Left ventricle myocardium superior (tissue), 1 donor: ENCODE measurements at regions not wholly inside any gene's neighbourhood (a gene's known extent, or its start where the extent isn't known, plus 50 kb on each side); places are given as distances from the start of the nearest gene placed in this dataset.
"Not testable (repeated sequence)": the region's sequence is repeated elsewhere in the genome, so short reads cannot be mapped to it uniquely, and the experiment has no call there.

Experiments
- ATAC-seq: fragments of 200-7000 bp; cut with Tn5 transposase; one replicate; pipeline ENCODE4 v1.9.1; 2020; ENCODE audit warnings: mild to moderate bottlenecking, moderate library complexity
- DNase-seq: peaks from one replicate; pipeline ENCODE4 v3.0.0-alpha.2; 2020
- intact Hi-C: fragments of 100-400 bp; cut with micrococcal nuclease; formaldehyde crosslinking; loops from one replicate; pipeline ENCODE4 v1.11.0; 2022
- donor health status: DM: no; HTN: yes; CAD: no; lungs with severe emphysema.

DNA sequence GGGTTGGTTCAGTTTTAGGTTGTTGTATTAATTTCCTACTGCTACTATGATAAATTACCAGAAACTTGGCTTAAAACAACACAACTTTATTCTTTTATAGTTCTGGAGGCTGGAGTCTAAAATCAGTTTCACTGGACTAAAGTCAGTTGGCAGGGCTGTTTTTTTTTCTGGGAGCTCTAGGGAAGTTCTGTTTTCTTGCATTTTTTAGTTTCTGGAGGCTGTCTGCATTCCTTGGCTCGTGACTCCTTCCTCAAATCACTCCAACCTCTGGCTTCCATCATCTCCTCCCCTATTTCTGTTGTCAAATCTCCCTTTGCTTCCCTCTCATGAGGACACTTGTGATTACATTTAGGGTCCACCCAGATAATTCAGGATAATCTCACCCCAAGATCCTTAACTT lies 51.3 kb upstream of the SUB1 start:
- peak; percentile 38 for ATAC-seq
- intact Hi-C loops, result no loop called here
- DNase-seq, result no peak

- ATAC-seq (peak; percentile 30), DNase-seq (no peak)
- intact Hi-C loops, result no loop called here
These were observed 53.4 kb upstream of the SUB1 start for GRCh38 chr5:32531885-32532520.

DNA sequence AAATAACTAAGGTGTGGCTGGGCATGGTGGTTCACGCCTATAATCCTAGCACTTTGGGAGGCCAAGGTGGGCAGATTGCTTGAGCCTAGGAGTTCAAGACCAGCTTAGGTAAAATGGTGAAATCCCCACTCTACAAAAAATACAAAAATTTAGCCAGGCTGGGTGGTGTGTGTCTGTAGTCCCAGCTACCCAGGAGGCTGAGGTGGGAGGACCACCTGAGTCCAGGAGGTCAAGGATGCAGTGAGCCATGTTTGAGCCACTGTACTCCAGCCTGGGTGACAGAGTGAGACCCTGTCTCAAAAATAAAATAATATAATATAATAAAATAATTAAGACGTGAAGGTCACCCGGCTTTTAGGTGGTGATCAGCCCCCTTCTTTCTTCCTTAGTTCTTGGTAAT lies 58.0 kb upstream of the SUB1 start:
- ATAC-seq, intact Hi-C loops, DNase-seq: not testable (repeated sequence)

DNA sequence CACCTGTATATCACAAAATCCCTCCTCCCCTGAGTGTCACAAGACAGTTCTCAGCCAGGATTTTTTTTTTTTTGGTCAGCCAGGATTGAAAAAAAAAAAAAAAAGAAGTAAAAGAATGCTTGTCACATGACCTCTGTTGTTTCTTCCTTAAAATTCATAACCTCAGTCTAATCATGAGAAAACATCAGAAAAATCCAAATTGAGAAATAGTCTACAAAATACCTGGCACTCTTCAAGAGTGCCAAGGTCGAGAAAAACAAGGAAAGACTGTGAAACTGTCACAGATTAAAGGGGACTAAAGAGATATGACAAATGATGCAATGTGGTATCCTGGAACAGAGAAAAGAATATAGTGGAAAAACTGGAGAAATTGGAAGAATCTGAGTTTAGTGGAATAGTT lies 58.5 kb upstream of the SUB1 start:
- no peak for DNase-seq
- intact Hi-C loops, result no loop called here
- no peak for ATAC-seq

DNA sequence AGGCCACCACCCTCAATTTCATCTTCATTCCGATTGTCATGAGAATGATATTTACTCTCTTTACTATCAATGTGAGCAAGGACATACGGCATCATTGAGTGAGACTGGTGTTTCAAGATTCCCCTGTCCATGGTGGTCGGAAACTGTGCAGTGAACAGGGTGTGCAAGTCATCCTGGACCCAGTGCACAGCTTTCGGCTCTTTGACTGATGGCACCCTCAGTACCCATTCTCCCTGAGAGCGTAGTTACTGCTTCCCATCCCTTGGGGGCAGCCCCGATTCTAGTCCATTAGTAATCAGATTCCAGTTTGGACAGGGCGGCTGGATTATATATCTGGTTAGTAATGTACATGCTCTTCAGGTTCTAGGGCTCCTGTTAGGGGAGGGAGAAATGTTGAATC lies 61.7 kb upstream of the SUB1 start:
- intact Hi-C loops, result no loop called here
- no peak for ATAC-seq
- no peak for DNase-seq

GRCh38 chr5:32522429-32523143 lies 62.8 kb upstream of the SUB1 start:
- peak; percentile 44 for ATAC-seq
- intact Hi-C loops, result no loop called here
- DNase-seq, result peak; percentile 42

- no peak for ATAC-seq
- intact Hi-C loops, result no loop called here
- no peak for DNase-seq
These were observed 63.9 kb upstream of the SUB1 start for GRCh38 chr5:32521481-32521880.

- DNase-seq, result no peak
These were observed 64.4 kb upstream of the SUB1 start for GRCh38 chr5:32520972-32521371.

GRCh38 chr5:32520356-32520755 lies 65.0 kb upstream of the SUB1 start:
- intact Hi-C loops, result no loop called here
- ATAC-seq (no peak), DNase-seq (no peak)

More at GRCh38 chr5:32520972-32521371, 64.4 kb upstream of the SUB1 start:
- no peak for ATAC-seq
- intact Hi-C loops, result no loop called here

DNA sequence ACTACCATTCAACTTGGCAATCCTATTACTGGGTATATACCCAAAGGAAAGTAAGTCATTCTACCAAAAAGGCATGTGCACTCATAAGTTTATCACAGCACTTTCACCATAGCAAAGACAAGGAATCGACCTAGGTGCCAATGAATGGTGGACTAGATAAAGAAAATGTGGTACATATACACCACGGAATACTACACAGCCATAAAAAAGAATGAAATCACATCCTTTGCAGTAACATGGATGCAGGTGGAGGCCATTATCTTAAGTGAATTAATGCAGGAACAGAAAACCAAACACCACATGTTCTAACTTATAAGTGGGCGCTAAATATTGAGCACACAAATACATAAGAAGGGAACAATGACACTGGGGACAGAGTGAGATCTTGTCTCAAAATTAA lies 65.8 kb upstream of the SUB1 start:
- ATAC-seq, result no peak
- no peak for DNase-seq
- intact Hi-C loops, result no loop called here

DNA sequence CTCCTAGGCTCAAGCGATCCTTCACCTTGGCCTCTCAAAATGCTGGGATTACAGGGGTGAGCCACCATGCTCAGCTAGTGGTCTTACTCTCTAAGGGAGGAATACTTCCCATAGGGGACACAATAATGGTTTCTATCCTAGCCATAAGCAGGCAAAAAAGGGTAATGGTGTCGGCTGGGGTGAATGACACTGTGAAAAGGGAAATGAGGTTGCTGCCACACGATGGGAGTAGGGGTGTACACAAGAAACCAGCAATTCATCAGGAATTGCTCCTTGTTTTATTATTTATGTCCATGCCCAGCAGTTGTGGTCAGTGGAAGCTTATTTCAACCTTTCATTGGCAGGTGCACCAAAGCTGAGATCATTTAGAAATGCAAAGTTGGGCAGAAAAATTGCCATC lies 70.3 kb upstream of the ZFR start:
- ATAC-seq, result no peak
- no peak for DNase-seq
- intact Hi-C loops, result no loop called here

DNA sequence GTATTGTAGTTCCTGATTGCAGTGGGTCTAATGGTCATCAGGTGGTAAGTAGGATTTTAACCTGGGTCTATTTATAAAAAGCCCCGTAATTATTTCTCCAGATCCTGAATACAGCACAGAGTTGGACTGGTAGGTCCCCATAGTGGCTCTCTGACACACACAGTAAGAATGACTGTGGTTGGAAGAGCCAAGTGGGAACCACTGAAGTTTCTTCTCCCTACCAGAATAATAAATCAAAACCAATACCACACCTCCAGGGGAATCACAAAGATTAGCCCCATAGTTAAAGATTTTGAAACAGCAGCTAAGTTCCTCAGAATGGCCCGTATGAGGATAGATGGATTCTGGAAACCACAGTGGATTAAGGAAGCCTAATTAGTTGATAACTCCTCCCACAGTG lies 68.4 kb upstream of the ZFR start:
- DNase-seq (no peak), ATAC-seq (no peak)
- intact Hi-C loops, result no loop called here

DNA sequence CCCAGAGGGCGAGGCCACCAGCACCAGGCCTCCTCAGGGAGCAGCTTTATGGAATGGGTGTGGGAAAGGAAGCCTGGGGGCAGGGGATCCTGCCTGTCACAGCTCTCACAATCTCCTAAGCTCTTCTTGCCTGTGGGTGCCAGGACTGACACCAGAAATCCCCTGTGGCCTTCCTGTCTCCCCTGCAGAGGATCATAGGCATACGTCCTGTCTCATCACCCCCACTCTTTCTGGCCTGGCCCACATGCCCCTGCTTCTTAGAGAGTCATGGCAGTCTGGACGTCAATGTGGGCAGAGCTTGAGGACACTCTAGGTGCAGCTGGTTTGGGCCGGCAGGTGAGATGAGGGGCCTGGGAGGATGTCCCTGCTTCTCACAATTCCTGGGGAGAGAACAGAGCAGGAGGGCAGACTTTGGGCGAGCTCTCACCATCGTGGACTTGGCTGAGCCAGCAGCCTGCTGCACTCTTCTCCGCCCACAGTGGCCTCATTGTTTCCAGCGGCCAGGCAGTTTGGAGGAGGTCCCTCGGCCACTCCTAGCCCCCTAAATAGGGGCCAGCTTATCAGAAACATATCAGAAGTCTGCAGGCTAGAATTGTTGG lies 67.3 kb upstream of the ZFR start:
- DNase-seq, result no peak
- ATAC-seq, result no peak
- intact Hi-C loops, result no loop called here

- DNase-seq, result no peak
- ATAC-seq, result no peak
- intact Hi-C loops, result no loop called here
These were observed 66.3 kb upstream of the ZFR start for GRCh38 chr5:32510860-32511259.

GRCh38 chr5:32508806-32509805 lies 64.6 kb upstream of the ZFR start:
- DNase-seq (no peak), ATAC-seq (no peak)
- intact Hi-C loops, result no loop called here

- intact Hi-C loops, result no loop called here
- DNase-seq, result no peak
- no peak for ATAC-seq
These were observed 63.3 kb upstream of the ZFR start for GRCh38 chr5:32507738-32508434.

GRCh38 chr5:32506799-32507198 lies 62.3 kb upstream of the ZFR start:
- ATAC-seq (peak; percentile 24), DNase-seq (no peak)
- intact Hi-C loops, result no loop called here

- ATAC-seq (peak; percentile 78), DNase-seq (peak; percentile 56)
- intact Hi-C loops, result no loop called here
These were observed 61.7 kb upstream of the ZFR start for GRCh38 chr5:32506201-32506661.

DNA sequence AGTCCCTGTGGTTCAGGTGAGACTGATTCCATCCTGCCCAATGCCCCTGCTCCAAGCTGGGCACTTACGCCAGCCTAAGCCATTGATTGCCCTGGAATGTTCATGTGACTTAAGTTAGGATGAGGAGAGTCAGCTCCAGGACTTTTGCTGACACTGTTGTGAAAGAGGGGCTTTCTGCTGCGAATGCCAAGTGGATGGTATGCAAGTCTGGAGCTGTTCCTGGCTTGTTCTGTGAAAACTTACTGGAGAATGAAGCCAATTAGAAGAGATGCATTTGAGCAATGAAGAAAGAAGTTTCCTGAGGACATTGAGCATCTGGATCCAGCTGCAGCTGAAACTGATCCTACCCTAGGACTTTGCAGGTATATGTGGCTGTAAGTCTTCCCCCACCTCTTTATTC lies 61.2 kb upstream of the ZFR start:
- DNase-seq (no peak), ATAC-seq (peak; percentile 60)
- intact Hi-C loops, result no loop called here
